NCI-H510A treated with DMSO at 0.1 percent for 48 hours (cell line): ENCODE measurements at regions not wholly inside any gene's neighbourhood (a gene's known extent, or its start where the extent isn't known, plus 50 kb on each side); places are given as distances from the start of the nearest gene placed in this dataset.

Experiments
- DNase-seq: peaks from one replicate; lab custom pipeline; 2025; lab: John Stamatoyannopoulos, UW

DNA sequence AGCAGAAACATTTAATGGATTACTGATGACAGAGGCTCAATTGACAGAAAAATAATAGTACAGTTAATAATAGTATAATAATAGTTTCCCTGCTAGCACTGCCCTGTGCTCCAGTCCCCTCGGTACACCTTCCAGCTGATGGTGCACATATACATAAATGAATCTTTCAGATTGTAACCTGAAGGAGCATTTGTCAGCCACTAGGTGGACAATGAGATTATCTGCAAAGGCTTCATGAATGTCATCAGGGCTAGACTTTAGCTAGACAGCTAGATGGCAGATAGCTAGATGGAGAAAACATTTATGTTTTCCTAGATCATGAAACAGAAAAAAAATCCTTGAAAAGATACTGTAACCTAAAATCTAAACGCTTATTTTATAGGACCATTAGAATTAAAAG, 304.4 kb upstream of the SMC2 start:
- DNase-seq, result no peak

DNA sequence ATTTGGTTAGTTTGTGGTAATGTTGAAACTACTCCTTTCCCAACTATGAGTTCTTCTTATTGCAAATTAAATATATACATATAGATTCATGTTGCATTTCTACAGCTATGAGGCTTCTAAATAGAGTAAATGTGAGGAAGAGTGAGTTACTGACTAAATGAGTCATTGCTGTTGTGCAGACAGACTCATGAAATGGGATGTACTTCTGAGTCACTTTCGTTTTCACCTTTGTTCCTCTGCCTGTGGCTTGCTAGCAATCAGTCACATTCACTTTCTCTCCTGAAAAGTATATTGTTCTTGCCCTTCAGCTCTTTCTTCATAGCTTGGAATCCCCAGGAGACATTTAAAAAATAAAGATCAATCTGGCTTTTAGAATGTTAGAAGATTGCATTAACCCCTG, 295.5 kb upstream of the SMC2 start:
- DNase-seq, result peak; percentile 28

DNA sequence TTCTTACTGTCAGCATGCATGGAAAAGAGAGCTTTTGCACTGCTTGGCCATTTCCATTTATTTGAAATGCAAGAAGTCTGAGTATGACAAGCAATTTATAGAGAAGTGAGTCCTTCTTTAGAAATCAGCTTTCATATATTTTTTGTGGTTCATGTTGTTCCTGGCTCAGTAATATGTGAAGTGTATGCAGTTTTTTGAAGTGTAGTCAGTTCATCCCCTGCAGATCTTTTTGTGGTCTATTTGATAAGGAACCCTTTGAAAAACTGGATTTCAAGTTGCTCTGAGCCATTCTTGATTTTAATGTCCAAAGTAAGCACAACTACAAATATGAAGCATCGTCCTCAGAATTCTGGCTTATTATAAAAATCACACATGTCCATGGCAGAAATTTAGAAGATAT, 294.1 kb upstream of the SMC2 start:
- no peak for DNase-seq

DNA sequence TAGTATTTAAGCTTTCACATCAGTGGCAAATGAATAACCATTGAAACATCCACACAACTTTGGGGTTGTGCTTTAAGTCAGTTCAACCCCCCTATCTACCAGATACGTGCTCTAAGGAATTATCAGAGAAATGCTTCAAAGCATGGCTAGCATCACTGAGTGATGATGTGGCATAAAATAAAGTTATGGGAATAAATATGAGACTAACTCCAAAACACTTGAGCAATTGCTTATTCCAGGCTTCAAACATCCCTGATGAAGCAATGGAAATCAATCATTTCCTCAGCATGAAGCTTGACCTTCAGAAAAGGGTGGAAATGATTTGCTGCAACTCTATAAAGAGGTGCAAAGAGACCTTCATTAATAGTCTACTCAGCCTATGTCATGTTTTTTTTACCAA, 292.0 kb upstream of the SMC2 start:
- no peak for DNase-seq

DNA sequence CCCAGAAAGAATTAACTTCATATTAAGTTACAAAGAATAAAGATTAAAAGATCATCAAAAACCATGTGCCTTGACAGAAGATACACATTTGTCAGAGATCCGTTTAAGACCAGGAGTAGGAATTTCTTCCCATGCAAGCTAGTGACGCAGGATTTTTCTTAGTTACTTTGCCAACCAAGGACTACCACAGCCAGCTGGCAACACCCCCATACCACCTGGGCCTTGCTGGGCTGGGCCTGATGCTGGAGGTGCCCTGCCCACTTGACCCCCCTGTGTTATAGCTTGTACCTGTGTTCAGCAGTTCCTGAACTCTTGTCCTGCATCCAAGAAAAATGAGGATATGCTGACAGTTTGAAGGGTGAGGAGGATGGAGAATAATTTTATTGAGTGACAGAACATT, 290.9 kb upstream of the SMC2 start:
- DNase-seq, result no peak

DNA sequence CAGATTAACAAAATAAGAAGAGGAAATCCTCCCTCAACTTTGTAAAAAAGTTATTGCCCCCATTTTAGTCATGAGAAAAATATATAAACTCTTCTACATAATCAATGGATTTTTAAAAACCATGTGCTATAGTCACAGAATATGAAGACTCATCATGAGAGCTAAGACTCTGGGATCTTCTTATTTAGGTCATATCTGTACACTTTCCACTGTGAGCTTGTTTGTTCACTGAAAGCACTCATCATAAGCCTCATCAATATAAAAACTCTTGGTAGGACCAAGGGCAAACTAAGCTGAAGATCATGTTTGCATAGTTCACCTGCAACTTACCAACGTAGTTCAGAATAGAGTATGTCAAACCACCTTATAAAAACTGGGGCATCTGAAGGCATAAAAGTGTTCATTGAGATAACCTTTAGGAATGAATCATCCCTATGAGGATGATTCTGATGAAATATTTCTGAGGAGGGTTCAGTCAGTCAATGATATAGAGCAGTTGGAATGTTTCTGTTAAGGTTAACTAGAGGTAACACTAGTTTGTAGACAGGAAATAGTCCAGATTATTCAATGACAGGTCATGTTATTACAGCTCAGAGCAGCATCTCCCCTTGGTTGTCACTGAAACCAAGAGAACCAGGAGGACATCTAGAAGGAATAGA, 289.9 kb upstream of the SMC2 start:
- DNase-seq, result peak; percentile 75

DNA sequence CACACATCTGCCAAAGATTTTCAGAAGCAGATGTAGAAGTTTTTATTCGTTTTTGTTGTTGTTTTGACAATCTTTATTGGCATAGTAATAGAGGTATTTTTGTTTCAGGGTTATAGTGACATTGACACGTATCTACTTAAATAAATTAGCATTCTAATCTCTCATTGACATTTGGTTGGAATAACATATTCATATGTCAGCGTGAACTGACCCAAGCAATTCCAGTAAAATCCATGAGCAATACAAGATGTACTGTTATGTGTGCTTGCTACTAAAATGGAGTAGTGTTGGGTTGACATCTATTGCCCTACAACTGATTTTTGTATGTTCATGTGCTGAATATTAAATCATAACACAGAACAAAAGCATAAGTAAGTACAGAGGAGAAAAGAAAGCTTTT, 284.4 kb upstream of the SMC2 start:
- no peak for DNase-seq

DNA sequence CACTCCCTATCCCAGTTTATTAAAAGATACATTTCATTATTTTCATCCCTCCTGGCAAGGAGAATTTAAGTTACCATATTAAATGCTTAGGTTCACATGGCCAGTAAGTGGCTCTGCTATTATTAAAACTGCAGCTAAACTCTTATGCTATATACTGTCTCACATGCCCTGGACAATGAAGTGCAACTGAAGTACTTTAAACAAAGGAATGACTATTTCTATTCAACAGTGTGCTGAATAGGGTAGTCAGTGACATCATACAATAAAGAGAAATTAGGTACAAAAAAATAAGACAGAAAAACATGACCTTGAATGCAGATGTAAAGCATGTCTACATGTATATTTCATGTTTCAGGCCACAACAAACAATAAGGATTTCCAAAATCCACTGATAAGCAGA, 282.6 kb upstream of the SMC2 start:
- peak; percentile 24 for DNase-seq

DNA sequence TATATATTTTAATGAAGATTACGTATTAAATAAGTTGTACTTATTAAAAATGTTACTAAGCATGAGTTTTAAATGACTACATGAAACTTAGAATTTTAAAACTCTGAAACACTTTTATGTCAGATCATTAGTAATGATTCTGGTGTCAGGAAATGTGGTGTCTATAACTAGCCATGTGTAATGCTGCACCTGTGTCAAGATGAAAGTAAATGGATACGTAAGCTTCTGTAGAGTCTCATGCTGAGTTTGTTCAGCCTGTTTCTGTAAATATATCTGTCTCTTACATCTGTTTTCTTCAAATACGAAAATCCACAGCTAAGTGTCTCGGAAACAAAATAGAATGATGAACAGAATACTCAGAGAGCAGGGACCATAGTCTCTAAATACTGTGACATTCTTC, 278.0 kb upstream of the SMC2 start:
- peak; percentile 82 for DNase-seq

DNA sequence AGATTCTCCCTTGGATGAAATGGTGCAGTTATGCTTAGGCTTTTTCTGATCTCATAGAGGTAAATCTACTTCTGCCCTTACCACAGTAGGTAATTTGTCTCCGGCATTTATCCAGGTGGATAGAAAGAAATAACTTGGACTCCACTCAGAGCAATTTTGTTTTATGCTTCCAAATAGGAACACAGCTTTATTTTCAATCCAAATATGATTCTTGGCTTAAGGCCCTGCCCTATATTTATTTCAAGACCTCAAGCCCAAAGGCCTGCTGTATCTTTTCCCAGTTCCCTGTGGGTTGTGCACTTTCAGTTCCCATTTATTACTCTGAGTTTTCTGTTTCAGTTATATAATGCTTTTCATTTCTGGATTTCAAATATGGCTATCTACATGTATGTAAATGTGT, 274.2 kb upstream of the SMC2 start:
- no peak for DNase-seq

DNA sequence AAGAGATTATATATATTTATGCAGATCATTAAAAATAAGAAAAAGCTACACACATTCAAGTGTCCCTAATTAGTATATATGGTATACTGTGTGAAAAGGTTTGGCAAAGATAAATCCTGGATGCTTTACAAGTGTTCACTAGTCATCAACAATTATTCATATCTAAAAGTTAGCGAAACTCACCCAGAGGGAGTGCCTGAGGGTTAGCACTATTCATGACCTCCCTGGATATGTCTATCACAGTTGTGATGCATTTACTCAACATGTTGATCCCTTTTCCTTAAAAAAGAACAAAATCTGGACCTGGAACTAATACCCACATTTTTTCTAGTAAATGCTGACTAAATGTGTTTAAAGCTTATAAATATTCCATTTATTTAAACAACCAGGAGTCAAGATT, 273.0 kb upstream of the SMC2 start:
- no peak for DNase-seq

DNA sequence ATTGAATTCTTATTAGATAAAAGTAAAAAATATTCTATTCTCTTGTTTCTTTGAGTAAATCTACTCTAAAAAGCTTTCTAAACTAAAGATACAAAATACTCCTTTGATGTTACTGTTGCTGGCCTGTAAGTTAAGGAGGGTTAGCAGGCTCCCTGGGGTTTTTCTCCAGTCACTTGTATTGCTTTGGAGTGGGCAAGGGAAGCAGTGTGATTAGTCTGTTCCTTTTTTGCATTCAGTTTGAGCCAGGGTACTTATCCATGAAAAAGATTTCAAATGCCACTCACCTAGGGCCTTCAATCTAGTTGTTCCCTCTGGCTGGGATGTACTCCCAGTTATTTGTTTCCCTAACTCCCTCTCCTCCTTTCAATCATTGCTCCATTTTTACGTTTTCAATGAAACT, 256.2 kb upstream of the SMC2 start:
- no peak for DNase-seq

DNA sequence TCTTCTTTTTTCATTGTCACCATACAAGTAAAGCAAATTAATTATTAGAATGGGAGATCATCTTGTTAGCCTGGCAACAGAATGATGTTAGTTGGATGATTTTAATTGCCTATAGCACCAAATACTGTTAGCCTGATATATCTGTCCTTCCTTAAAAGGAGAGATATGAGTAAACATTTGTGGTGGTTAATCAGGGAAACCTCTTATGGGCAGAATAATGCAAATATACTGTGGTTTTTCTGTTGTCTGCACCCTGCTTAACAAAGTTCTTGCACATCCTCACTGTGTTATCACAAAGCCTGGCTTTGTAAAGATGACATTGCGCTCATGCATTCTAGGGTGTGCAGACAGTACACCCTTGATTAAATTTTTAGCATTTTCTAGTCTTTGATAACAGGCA, 254.9 kb upstream of the SMC2 start:
- no peak for DNase-seq

DNA sequence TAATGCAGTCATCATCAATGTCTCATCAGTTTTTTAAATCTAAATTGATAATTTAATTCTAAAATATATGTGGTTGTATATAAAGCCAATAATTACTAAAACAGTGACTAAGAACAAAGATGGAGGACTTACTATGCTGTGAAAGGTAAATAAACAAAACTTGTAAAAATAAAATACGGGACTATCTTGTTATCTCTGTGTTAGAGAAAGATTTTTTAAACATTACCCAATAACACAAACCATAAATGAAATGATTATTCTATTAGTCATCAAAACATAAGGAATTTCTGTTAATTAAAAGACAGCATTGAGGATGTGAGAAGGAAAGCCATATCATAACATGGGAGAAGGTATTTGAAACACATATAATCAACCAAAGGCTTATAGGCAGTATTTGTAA, 226.2 kb upstream of the SMC2 start:
- DNase-seq, result no peak

DNA sequence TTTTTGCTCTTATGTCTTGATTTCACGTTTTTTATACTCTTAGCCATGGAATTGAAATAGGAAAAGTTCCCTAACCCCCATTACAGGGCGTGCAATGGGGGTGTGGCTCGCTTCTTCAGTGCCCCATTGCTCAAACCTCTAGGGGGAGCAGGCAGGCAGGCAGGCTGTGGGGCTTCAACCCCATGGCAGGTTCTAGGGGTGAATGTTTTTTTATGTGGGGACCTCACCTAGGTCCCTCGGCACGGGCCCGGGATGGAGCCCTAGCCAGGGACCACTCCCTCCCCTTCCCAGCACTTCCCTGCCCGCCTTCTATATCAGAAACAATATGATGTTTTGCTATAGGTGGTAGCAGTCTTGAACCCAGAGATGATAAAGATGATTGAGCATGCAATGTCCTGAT, 221.3 kb upstream of the SMC2 start:
- DNase-seq, result no peak

DNA sequence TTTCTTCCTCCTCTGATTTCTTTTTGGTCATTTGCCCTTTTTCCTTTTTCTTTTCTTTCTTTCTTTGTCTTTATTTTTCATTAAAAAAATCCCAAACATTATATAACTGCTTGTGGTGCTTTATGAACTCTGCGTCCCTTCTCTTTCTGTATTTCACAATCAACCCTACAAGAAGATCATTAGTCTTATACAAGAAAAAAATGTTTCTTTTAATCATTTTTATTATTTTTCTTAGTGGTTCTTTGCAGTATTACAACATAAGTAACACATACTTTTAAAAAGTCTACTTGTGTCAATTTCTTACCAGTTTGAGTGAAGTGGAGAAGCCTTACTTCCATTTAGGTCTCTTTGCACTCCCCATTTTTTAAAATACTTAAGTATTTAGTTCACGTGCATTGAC, 212.7 kb upstream of the SMC2 start:
- no peak for DNase-seq

DNA sequence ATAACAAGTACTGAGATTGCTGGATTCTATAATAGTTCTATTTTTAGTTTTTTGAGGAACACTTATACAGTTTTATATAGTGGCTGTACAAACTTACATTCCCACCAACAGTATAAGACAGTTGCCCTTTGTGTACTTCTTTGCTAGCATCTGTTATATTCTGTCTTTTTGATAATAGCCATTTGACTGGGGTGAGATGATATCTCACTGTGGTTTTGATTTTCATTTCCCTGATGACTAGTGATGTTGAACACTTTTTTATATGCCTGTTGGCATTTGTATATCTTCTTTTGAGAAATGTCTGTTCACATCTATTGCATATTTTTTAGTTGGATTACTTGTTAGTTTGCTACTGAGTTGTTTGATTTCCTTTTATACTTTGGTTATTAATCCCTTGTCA, 204.1 kb upstream of the SMC2 start:
- no peak for DNase-seq

DNA sequence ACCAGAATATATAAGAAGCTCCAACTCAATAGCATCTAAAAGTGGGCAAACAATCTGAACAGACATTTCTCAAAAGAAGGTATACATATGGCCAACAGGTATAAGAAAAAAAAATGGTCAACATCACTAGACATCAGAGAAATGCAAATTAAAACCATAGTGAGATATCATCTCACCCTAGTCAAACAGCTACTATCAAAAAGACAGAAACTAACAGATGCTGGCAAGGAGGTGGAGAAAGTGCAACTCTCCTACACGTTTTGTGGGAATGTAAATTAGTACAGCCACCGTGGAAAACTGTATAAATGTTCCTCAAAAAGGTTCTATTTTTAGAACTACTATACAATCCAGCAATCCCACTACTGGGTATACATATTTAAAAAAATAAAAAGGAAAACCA, 199.9 kb upstream of the SMC2 start:
- no peak for DNase-seq

DNA sequence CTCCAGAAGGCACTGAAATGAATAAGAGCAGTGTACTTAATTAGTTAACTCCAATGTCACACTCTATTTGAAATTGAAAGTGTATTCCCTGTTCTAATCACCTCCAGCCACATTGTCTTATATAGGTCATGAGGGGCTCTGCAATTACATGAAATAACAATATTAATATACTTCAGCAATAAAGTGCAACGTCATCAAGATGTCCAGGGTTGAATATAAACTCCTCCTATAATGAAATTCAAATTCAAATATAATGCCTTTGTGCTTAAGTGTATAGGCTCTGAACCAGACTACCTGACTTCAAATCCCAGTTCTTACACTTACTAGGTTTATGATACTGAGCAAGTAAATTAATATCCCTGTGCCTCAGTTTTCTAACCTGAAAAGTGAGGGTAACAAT, 195.6 kb upstream of the SMC2 start:
- no peak for DNase-seq

DNA sequence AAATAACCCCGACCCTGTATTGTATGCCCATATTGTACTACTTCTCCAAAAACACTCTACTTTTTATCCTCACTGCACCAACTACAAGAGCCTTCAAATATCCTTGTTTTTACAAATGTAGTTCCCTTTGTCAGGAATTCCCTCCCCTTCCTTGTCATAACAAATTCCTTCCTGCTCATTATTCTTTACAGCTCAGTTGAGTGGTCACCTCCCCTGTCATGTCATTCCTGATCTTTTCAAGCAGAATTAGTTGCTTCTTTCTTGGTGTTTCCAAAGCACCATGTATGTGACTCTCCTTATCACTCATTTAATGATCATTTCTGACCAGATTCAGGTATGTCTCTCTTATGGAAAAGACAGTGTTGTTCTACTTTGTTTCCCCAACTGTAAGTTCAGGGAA, 194.2 kb upstream of the SMC2 start:
- DNase-seq, result no peak

DNA sequence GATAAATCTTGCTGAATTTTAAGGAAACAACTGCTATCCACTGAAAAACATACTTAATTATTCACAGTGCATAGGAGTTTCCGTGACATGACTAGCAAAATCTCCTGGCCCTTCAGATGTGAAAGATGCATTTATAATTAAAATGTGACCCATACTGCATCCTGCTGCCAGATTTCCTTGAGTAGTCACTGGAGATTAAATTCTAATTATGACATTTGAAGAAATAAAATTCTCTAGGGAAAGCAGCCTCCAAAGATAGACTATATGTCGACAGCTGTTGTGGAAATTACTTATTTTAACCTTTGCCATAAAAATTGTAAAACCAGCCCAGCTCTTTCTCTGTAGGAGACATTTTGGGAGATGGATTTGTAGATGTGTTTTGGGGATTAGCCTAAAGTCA, 193.6 kb upstream of the SMC2 start:
- no peak for DNase-seq

DNA sequence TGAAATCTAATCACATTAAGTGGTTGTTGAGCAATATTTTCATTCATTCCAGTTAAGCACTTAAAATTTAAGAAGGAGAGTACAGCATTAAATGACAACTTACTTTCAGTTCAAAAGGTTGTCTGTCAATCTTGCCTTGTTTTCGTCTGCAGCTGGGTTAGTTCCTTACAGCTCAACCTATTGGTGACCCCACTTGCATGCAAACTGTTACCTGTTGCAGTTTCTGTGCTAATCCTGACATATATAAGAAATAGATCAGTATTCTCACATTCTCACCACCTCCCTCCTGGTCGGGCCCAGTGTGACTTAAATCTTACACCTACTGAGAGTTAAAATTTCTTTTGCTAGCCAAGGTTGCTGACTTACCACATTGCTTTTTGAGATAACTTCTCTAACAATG, 191.8 kb upstream of the SMC2 start:
- no peak for DNase-seq

DNA sequence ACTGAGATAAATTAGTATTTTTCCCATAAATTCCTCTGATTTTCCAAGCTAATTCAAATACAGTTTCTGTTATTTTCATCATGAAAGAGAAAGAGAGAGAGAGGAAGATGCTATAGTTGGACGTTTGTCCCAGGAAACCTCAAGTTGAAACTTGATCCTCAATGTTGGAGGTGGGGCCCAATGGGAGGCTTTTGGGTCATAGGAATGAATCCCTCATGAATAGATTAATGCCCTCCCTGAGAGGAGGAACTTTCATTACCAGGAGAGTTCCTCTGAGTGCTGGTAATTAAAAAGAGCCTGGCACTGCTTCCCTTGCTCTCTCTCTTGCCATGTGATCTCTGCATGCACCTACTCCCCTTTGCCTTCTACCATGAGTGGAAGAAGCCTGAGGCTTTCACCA, 189.9 kb upstream of the SMC2 start:
- DNase-seq, result no peak

DNA sequence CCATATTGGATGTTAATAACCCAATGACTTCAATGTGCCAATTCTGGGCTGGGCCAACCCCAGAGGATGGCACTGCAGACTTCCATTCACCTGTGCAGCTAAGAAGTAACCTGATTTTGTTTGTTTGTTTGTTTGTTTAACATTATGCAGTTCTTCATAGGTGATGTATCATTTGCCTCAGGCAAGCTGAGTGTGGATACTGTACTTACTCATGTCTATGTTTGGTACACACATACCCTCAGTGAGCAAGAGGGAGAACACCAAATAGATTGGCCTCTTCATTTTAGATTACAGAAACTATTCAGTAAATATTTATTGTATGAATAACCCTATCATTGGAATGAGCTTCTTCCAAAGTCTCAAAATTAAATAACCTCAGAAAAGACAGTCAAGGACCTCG, 180.2 kb upstream of the SMC2 start:
- DNase-seq, result no peak

DNA sequence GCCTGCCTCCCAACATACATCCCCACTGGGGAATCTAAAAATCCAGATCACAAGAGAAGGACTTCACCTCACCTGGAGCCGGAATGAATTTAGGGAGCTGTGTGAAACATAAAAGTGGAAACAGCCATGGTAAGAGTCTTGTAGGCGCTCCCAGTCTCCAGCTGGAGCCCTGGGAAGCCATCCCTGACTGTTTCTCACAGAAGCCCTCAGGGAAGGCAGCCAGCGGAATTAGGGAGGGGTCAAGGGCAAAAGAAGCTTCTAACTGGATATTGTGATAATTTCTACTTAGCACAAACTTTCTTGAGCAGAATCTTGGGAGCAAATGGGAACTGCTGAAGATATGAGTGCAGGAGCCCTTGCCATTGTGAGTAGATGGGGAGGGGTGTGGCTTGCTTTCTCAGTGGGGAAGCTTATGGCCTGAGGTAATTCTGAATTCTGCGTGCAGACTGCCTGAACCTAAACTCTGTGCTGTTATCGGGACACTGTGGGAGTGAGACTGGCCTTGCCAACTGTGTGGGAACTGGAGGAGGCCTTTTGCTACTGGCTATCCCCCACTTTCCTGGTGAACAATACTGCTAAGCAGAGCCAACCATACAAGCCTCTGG, 174.4 kb upstream of the SMC2 start:
- DNase-seq, result no peak
